GM18873 (cell line): ENCODE measurements at regions not wholly inside any gene's neighbourhood (a gene's known extent, or its start where the extent isn't known, plus 50 kb on each side); places are given as distances from the start of the nearest gene placed in this dataset.

Experiments
- ATAC-seq: cut with Tn5 transposase; IDR thresholded peaks from one replicate; pipeline ENCODE4 v1.9.1; 2021; ENCODE audit warnings: mild to moderate bottlenecking, moderate library complexity, moderate number of reproducible peaks; ENCODE audit not compliant: unreplicated experiment, low FRiP score

DNA sequence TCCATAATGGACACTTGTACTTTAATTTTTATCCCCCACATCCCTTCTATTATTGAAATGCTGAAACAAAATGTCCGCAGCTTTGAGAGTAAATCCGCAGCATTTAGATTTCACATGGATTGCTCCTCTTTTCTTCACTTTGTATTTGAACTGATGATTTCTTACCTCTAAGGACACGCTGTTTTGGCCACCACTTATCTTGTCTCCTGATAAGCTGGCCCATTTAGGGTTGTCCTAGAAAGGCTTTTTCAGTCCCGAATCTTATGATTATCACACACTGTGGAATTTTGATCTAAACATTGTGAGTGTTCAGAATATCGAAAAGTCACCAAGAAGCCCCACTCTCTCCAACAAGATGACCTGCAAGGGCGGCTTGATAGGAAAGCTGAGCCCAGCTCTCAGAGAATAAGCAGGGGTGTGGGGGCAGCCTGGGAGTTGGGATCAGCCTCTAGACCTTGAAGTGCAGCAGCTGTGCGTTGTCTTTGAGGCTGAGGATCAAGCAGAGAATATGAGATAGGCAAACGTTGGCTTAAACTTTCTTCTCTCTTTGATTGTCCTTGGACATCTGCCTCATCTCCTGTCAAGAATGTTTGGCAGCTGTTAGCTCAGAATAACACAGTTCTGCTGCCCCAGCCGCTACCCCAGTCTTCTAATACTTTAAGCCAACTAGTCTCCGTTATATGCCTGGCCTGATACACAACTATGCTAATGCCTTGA, 399.7 kb upstream of the NR2F2 start:
- no peak for ATAC-seq

DNA sequence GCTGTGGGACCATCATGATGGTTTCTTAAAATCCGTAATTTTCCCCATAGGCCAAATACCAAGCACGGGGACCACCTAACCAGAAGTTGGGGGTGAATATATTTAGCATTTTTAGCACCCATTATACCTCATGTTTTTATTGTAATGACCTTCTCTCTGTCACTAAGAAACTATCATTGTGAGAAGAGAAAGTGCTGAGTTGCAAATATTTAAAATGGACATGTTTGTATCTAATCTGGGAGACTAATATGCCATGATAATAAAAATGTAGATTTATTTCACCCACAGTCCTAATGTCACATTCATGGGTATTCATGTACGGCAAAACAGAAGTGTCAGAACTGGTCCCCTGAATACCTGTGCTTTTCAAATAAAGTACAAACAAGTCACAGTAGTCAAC, 398.9 kb upstream of the NR2F2 start:
- ATAC-seq: no peak

DNA sequence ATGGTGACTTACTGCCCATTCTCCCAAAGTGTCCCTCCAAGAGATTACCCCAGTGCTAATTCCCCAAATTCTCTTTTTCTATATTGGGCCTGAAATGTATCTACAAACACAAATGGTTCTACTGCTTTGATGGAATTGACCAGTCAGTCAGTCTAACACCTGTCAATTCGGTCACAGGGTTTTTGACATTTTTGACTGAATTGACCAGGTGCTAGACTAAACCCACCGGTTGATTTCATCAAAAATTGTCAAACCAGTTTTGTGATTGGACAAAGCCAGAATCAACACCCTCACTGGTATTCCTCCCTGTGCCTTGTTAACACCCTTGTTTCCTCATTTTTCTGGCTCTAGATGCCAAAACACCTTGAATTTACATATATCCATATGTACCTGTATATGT, 398.4 kb upstream of the NR2F2 start:
- no peak for ATAC-seq

DNA sequence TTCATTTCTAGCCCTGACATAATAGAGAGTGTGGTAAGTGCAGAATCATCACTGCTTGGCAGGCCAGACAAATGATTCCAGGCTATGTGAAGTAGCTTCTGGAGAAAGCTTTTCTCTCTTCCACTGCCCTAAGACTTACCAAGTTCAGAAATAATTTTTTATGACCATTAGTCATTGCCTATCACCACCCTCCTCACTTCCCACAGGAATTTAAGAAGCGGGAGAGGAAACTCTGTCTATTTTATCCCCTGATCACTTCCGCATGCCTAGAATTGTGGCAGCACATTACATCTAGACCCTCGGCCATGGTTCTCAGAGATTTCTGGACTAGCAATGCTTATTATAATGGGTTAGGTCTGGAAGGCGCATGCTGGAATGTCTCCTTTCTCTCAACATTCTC, 397.8 kb upstream of the NR2F2 start:
- ATAC-seq: no peak

GRCh38 chr15:95935852-95936251, 394.6 kb upstream of the NR2F2 start:
- ATAC-seq: no peak

GRCh38 chr15:95937128-95937528, 393.4 kb upstream of the NR2F2 start:
- ATAC-seq: no peak

GRCh38 chr15:95940431-95940985, 390.0 kb upstream of the NR2F2 start:
- ATAC-seq: no peak

DNA sequence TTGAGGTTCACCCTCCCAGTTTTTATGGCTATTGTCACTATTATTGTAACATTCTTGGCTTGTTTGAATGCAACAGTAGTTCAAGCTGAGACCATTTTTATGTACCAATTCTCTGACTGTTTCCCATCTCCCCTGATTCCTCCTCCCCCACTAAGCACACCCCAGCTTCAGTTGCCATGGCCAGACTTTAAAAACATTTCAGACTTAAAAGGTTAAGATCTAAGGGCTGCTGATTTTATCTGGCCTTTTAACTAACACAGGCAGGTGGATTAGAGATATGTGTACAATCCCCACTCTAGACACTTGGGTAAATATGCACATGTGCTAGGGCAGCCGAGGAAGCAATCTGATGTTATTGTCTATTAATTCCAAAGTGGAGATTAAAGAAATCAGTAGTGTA, 386.3 kb upstream of the NR2F2 start:
- ATAC-seq: no peak

DNA sequence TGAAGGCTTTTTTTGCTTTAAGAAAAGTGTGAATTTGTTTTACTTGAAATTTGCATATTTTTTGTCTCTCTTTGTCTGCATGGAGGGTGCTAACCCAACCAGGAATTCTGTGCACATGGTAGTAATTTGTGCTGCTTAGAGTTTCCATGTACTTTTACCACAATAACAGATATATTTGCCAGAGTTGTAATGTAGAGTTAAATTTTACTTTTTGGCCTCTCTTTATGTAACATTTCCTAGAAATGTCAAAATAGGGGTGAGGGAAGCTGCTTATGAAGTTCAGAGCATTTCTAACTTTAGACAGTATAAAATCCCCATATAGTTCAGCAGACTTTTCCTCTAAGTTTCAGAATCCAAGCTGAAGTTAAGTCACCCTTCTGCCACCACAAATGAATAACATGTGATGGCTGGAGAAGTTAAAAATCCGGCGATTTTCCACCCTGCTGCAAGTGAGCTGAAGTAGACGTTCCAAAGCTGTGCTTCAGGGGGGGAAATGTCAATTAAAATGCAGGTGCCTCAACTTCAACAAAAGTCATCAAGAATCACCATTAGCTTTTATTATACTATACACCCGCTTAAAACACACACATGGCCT, 385.7 kb upstream of the NR2F2 start:
- ATAC-seq: no peak

GRCh38 chr15:95946241-95946640, 384.3 kb upstream of the NR2F2 start:
- no peak for ATAC-seq

DNA sequence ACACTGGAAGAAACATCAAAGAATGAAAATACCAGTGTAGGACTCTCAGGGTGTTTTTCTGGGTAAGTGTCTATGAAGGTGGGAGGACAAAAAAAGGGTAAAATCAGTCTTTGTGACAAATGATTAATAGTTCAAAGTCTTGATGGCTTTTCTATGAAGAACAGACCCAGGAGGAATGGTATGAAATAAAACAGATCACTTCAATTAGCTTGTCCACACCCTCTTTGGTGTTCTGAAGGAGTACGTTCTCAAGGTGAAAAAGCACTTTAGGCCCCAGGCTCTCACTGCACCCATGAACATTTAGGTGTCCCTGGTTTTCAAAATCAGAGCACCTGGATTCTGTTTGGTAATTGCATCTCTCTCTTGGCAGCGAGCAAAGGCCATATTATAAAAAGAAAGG, 383.6 kb upstream of the NR2F2 start:
- ATAC-seq: no peak

GRCh38 chr15:95948411-95948810, 382.1 kb upstream of the NR2F2 start:
- no peak for ATAC-seq

GRCh38 chr15:95953032-95953431, 377.5 kb upstream of the NR2F2 start:
- no peak for ATAC-seq

DNA sequence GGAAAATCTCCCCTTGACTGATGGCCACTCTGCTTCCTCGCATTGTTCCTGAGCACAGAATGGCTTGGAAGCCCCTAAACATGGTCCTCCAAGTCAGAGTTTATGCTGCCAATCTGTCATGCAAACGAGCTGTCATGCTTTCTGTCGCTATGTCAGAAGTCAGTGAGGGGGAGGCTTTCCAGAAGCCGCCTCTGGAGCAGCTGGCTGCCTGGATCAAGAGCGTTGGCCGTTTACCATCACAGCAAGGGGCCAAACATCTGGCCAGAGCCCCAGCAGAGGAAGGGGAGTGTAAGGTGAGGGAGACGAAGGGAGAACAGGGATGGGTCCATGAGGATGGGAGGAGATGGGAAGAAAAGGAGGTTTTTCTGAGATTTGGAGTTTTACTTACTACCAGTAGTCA, 372.6 kb upstream of the NR2F2 start:
- ATAC-seq: no peak

DNA sequence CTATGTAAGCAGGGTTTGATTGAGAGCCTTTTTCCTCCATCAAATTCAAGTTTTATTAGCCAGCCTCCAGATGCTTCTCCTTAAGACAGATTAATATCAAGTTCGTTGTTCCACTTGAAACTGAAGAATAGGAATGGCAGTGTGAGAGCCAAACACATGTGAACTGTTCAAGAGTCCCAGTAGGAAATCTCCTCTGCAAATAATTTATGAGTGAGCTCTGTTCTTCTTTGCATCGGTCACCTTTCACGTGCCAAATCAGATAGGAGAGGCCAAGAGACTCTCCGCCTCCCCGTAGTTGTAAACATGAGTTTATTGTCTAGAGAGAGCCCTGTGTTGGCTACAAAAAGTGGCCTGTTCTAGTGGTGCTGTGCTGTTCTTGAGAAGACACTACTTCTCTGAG, 372.1 kb upstream of the NR2F2 start:
- ATAC-seq: no peak

DNA sequence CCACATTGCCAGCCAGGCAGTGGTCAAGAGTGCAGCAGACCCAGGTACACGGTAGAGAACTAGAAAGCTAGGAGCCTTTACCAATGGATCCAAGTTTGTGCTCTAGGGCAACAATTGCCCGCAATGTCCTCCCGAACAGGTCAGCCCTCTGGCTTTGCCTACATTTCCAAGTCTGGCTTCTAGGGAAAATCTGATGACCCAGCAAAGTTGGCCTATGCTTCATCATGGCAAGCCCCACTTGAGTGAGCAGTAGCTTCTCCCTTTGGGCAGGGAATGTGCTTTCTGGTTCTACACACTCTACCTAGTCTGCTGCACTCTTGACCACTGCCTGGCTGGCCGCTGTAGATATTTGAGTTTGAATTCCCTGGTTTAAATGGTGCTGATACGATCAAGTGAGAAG, 361.6 kb upstream of the NR2F2 start:
- no peak for ATAC-seq

DNA sequence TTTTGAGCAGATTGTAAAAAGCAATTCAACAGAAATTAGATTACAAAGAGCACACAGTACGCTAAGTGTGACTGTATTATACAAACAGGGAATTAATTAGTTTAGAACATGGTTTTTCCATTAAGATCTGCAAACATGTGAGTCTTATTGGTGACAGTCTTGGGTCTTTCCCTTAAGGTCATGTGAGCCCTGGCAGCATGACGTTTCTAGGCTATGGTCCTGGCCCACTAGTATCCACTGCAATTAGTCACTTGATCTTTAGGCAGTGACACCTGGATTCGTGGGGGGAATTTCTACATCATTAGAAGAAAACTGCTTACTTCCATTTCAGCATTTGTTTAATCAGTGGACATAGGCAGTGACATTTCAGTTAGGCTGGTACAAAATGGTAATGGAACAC, 360.2 kb upstream of the NR2F2 start:
- ATAC-seq: no peak

- ATAC-seq: no peak
These were observed 358.4 kb upstream of the NR2F2 start for GRCh38 chr15:95972041-95972553.

- ATAC-seq: no peak
These were observed 357.7 kb upstream of the NR2F2 start for GRCh38 chr15:95972812-95973211.

DNA sequence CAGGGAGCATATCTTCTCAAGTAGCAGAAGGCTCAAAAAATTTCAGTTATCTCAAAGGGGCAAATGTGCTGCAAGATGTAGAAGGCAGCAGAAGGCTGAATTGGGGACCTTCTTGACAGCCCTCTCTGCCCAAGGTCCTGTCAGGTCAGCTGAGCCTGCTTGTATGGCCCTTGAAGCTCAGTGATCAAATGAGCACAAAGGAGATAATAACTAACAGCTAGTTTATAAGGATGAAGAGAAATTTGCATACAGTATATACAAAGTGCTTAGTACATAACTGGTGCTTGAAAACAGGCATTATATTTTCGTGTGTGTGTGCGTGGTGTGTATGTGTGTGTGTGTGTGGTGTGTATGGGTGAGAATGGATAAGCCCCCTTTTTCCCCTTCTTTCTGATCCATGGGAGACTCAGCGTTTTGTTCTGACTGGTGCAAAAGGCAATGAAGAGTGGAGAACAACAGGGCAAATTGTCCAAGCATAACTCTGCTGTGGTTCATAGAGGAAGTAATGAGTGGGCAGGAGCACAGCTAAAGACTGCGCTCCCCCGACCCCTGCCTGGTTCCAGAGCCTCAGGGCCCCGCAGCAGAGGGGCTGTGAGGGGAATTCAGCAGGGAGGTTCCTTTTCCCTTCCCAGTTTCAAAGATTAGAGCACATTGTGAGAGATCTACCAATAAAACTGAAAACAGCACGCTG, 356.8 kb upstream of the NR2F2 start:
- peak; percentile 64 for ATAC-seq

GRCh38 chr15:95975212-95975611, 355.3 kb upstream of the NR2F2 start:
- peak; percentile 78 for ATAC-seq
